H1 (cell line): ENCODE measurements at regions not wholly inside any gene's neighbourhood (a gene's known extent, or its start where the extent isn't known, plus 50 kb on each side); places are given as distances from the start of the nearest gene placed in this dataset.

Source experiments
- CTCF ChIA-PET: fragments of 300-600 bp; sonication (Branson Sonifier 250); formaldehyde crosslinking; loops from one replicate; lab custom pipeline; 2021; ENCODE audit not compliant: partially characterized antibody; lab: Charles Lee
- POLR2A ChIA-PET: fragments of 300-600 bp; sonication (Branson Sonifier 250); formaldehyde crosslinking; loops from one replicate; lab custom pipeline; 2021; ENCODE audit warnings: inconsistent platforms; ENCODE audit not compliant: partially characterized antibody; lab: Charles Lee
- DNase-seq, 2 experiments: peaks; one replicate each; pipeline versions ENCODE4 v3.0.0 to v3.0.0-alpha.2; 2010 to 2022; ENCODE audit warnings: low spot score in 2 of 2, low read depth in 1 of 2, mixed read lengths in 1 of 2
- FAIRE-seq: peaks from 2 replicates; lab custom pipeline; 2011; peaks lifted over from hg19 to GRCh38; lab: Jason Lieb, UNC
- H2AFZ ChIP-seq: 2 replicates; pipeline ENCODE4 v1.8.1; 2012; ENCODE audit warnings: low read length, inconsistent platforms
- H2AK5ac ChIP-seq: 2 replicates; pipeline ENCODE4 v1.6.1; 2013; ENCODE audit warnings: low read depth, low read length
- H2BK120ac ChIP-seq: replicated peaks from 2 replicates; pipeline ENCODE3; 2013; ENCODE audit warnings: low read depth, low read length, inconsistent platforms
- H2BK12ac ChIP-seq: 2 replicates; pipeline ENCODE4 v1.6.1; 2013; ENCODE audit warnings: low read depth, low read length
- H2BK15ac ChIP-seq: 2 replicates; pipeline ENCODE4 v1.6.1; 2013; ENCODE audit warnings: low read length
- H2BK20ac ChIP-seq: 2 replicates; pipeline ENCODE4 v1.6.1; 2013; ENCODE audit warnings: low read length
- H2BK5ac ChIP-seq: 2 replicates; pipeline ENCODE4 v1.6.1; 2013; ENCODE audit warnings: low read depth, low read length
- H3K14ac ChIP-seq: 2 replicates; pipeline ENCODE4 v1.6.1; 2013; ENCODE audit warnings: inconsistent platforms; ENCODE audit not compliant: insufficient read length
- H3K18ac ChIP-seq: 2 replicates; pipeline ENCODE4 v1.6.1; 2013; ENCODE audit warnings: low read length; ENCODE audit errors: extremely low read depth
- H3K23ac ChIP-seq: 2 replicates; pipeline ENCODE4 v1.6.1; 2013; ENCODE audit warnings: inconsistent platforms; ENCODE audit not compliant: insufficient read length
- H3K23me2 ChIP-seq: 2 replicates; pipeline ENCODE4 v1.6.1; 2013; ENCODE audit warnings: low read depth, low read length
- H3K27ac ChIP-seq: 2 replicates; pipeline ENCODE4 v1.6.1; 2011; ENCODE audit warnings: low read depth, low read length, inconsistent platforms
- H3K27me3 ChIP-seq, 4 experiments: replicated peaks in 1 of 4; 1 replicate in 1 of 4; 2 replicates in 3 of 4; pipeline versions ENCODE4 v1.6.1 to v1.8.1; 2011 to 2013; ENCODE audit warnings: low read length in 3 of 4, mild to moderate bottlenecking in 3 of 4, inconsistent platforms in 2 of 4, mixed read lengths in 2 of 4, moderate library complexity in 1 of 4; ENCODE audit not compliant: control insufficient read depth in 3 of 4, insufficient read depth in 3 of 4; ENCODE audit errors: extremely low read depth in 1 of 4
- H3K36me3 ChIP-seq, 4 experiments: 2 replicates each; pipeline versions ENCODE4 v1.6.1 to v1.8.1; 2011 to 2013; ENCODE audit warnings: mild to moderate bottlenecking in 4 of 4, low read length in 3 of 4, moderate library complexity in 2 of 4, control low read depth in 1 of 4, inconsistent platforms in 1 of 4; ENCODE audit not compliant: insufficient read depth in 4 of 4, control insufficient read depth in 2 of 4
- H3K4ac ChIP-seq: replicated peaks from 2 replicates; pipeline ENCODE3; 2013; ENCODE audit warnings: low read length, low read depth, mixed read lengths, inconsistent platforms; ENCODE audit not compliant: insufficient read length
- H3K4me1 ChIP-seq, 4 experiments: replicated peaks in 1 of 4; 1 replicate in 1 of 4; 2 replicates in 3 of 4; pipeline versions ENCODE4 v1.6.1 to v1.8.1; 2011 to 2013; ENCODE audit warnings: low read length in 3 of 4, inconsistent platforms in 2 of 4, mixed read lengths in 1 of 4; ENCODE audit not compliant: insufficient read depth in 4 of 4, control insufficient read depth in 3 of 4
- H3K4me2 ChIP-seq, 2 experiments: 2 replicates each; pipeline versions ENCODE4 v1.6.1 to v1.8.1; 2011 to 2013; ENCODE audit warnings: low read depth in 2 of 2, low read length in 2 of 2, control low read depth in 1 of 2, inconsistent platforms in 1 of 2, mild to moderate bottlenecking in 1 of 2; ENCODE audit not compliant: insufficient read depth in 1 of 2
- H3K4me3 ChIP-seq, 4 experiments: fragments of 200-600, 300-600 bp in 1 of 4; sonication (generic), shearing (Covaris generic), sonication (Bioruptor Twin) in 1 of 4; 2 replicates each; pipeline versions ENCODE4 v1.5.1 to v1.8.1; 2011 to 2016; ENCODE audit warnings: low read length in 4 of 4, low read depth in 3 of 4, control low read depth in 2 of 4, inconsistent platforms in 2 of 4, mild to moderate bottlenecking in 2 of 4, mixed read lengths in 1 of 4, moderate library complexity in 1 of 4; ENCODE audit not compliant: insufficient read depth in 2 of 4; ENCODE audit errors: extremely low read depth in 1 of 4
- H3K56ac ChIP-seq: replicated peaks from 2 replicates; pipeline ENCODE3; 2013; ENCODE audit warnings: low read depth, mild to moderate bottlenecking, mixed read lengths, low read length, inconsistent platforms; ENCODE audit not compliant: insufficient read length
- H3K79me1 ChIP-seq: 2 replicates; pipeline ENCODE4 v1.6.1; 2013; ENCODE audit warnings: low read depth, low read length, control low read depth
- H3K79me2 ChIP-seq, 2 experiments: 2 replicates each; pipeline versions ENCODE4 v1.6.1 to v1.8.1; 2012 to 2013; ENCODE audit warnings: low read length in 2 of 2, mild to moderate bottlenecking in 2 of 2, inconsistent platforms in 1 of 2; ENCODE audit not compliant: insufficient read depth in 2 of 2, control insufficient read depth in 1 of 2
- H3K9ac ChIP-seq, 4 experiments: replicated peaks in 1 of 4; 1 replicate in 1 of 4; 2 replicates in 3 of 4; pipeline versions ENCODE4 v1.6.1 to v1.8.1; 2011 to 2013; ENCODE audit warnings: low read depth in 3 of 4, low read length in 3 of 4, control low read depth in 2 of 4, mild to moderate bottlenecking in 2 of 4, moderate library complexity in 2 of 4, inconsistent platforms in 1 of 4; ENCODE audit errors: extremely low read depth in 1 of 4
- H3K9me3 ChIP-seq, 2 experiments: 2 replicates each; pipeline versions ENCODE4 v1.6.1 to v1.8.1; 2012 to 2013; ENCODE audit warnings: mild to moderate bottlenecking in 2 of 2, moderate library complexity in 2 of 2, control low read depth in 1 of 2, inconsistent platforms in 1 of 2, low read depth in 1 of 2, low read length in 1 of 2, mixed read lengths in 1 of 2; ENCODE audit not compliant: insufficient read depth in 2 of 2
- H4K20me1 ChIP-seq, 2 experiments: replicated peaks in 1 of 2; 2 replicates each; pipeline versions ENCODE3 to v1.8.1; 2011 to 2013; ENCODE audit warnings: inconsistent platforms in 2 of 2, low read length in 2 of 2, mild to moderate bottlenecking in 1 of 2; ENCODE audit not compliant: insufficient read depth in 2 of 2, control insufficient read depth in 1 of 2
- H4K5ac ChIP-seq: 2 replicates; pipeline ENCODE4 v1.6.1; 2013; ENCODE audit warnings: low read length, low read depth, mixed read lengths, inconsistent platforms; ENCODE audit not compliant: insufficient read length
- H4K8ac ChIP-seq: 2 replicates; pipeline ENCODE4 v1.8.0; 2013; ENCODE audit warnings: mild to moderate bottlenecking, moderate library complexity, low read length, inconsistent platforms; ENCODE audit not compliant: insufficient read depth; ENCODE audit errors: extremely low read depth
- H4K91ac ChIP-seq: replicated peaks from 2 replicates; pipeline ENCODE3; 2013; ENCODE audit warnings: low read length, mixed read lengths, inconsistent platforms; ENCODE audit not compliant: insufficient read length
- CHD1 ChIP-seq: IDR thresholded peaks from 2 replicates; pipeline ENCODE4 v1.6.1; 2012; ENCODE audit warnings: low read depth, low read length, improper control_type of control experiment
- SP1 ChIP-seq: IDR thresholded peaks from 2 replicates; pipeline ENCODE4 v1.6.1; 2011; ENCODE audit warnings: low read depth, low read length
- SP4 ChIP-seq: IDR thresholded peaks from 2 replicates; pipeline ENCODE4 v1.6.1; 2012; ENCODE audit warnings: low read length, inconsistent platforms
- WGBS, 2 experiments: shearing (Covaris generic) in 1 of 2; methylation state at CpG; one replicate each; pipeline versions ENCODE4 v1.1.6 to v1.1.7; 2013 to 2015; ENCODE audit warnings: low lambda C conversion rate in 2 of 2, mixed read lengths in 2 of 2, inconsistent platforms in 1 of 2, low coverage in 1 of 2, missing lambda C conversion rate in 1 of 2; ENCODE audit not compliant: insufficient replicate concordance in 2 of 2, insufficient coverage in 1 of 2, insufficient read length in 1 of 2; ENCODE audit errors: extremely low coverage in 1 of 2, missing lambda C conversion rate in 1 of 2; 5-methylcytosine and 5-hydroxymethylcytosine counted together

DNA sequence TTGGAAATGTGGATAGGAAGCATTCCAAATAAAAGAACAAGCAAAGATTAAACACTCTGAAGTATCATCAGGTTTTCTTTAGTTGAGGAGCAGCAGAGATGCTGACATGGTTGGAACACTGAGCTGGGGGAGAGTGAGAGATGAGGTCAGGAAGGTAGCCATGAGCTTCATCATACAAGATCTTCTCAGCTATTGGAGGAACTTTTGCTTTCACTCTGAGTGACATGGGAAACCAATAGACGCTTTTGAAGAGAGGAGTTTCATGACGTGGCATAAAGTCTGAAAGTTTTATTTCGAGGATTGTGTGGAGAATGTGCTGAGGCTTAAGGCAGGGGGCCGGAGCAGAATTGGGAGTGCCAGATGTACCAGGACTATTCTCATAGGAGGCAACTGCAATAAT is 616.2 kb upstream of the CAMK1G start:
- Histone ChIP-seq H3K18ac (no peak overlapping the region), H3K9ac (no peak overlapping the region), H2AK5ac (no peak overlapping the region), H4K8ac (no peak overlapping the region)
- TF ChIP-seq CHD1 (no peak), SP4 (no peak), SP1 (no peak)
- TF ChIP-seq, all 59 proteins: peak for 0
- no peak overlapping the region for H4K91ac ChIP-seq
- H3K79me1 ChIP-seq = no peaks in the 10 kb centered on the region
- no peaks in the 10 kb centered on the region for H3K4me1 ChIP-seq
- H3K27me3 ChIP-seq = no peaks in the 10 kb centered on the region
- no peak overlapping the region for H4K5ac ChIP-seq
- WGBS, 2 experiments = 87% methylated on average over 4 of the region's 4 CpGs; no CpG with 5 or more reads in 1 of the 2 experiments
- no peak overlapping the region for H2BK20ac ChIP-seq
- H4K20me1 ChIP-seq = no peaks in the 10 kb centered on the region
- H3K9me3 ChIP-seq = no peaks in the 10 kb centered on the region
- no peak overlapping the region for H3K56ac ChIP-seq
- no peaks in the 10 kb centered on the region for H3K23me2 ChIP-seq
- no peak for FAIRE-seq
- no peak overlapping the region for H3K4me2 ChIP-seq
- POLR2A ChIA-PET = no interaction called here
- DNase-seq = no peak
- H3K36me3 ChIP-seq = no peaks in the 10 kb centered on the region
- H3K23ac ChIP-seq = no peak overlapping the region
- H2BK120ac ChIP-seq = no peak overlapping the region
- H2BK15ac ChIP-seq = no peak overlapping the region
- H2BK12ac ChIP-seq = no peak overlapping the region
- no peak overlapping the region for H2AFZ ChIP-seq
- CTCF ChIA-PET = interaction anchor here (1.0 kb wide), 1 partner anchor 470 kb away, joined by 3 read pairs; no protein-coding TSS in a partner anchor
- no peak overlapping the region for H3K4me3 ChIP-seq
- H3K27ac ChIP-seq = no peak overlapping the region
- H3K4ac ChIP-seq = no peak overlapping the region
- H3K14ac ChIP-seq = no peak overlapping the region
- no peak overlapping the region for H2BK5ac ChIP-seq
- H3K79me2 ChIP-seq = no peaks in the 10 kb centered on the region
